CD4-positive, alpha-beta T cell treated with Interleukin-4 for 1 hour (primary cell): ENCODE measurements at regions not wholly inside any gene's neighbourhood (a gene's known extent, or its start where the extent isn't known, plus 50 kb on each side); places are given as distances from the start of the nearest gene placed in this dataset.

Experiments
- DNase-seq, 2 donors: peaks; one replicate each; pipeline ENCODE4 v3.0.0-alpha.2; 2020 to 2022

- no peak for DNase-seq
Observed at GRCh38 chr20:11101696-11102095, 427.9 kb upstream of the JAG1 start.

GRCh38 chr20:11103866-11104265, 430.1 kb upstream of the JAG1 start:
- DNase-seq, result no peak

GRCh38 chr20:11108102-11108810, 434.5 kb upstream of the JAG1 start:
- DNase-seq, result no peak

- no peak for DNase-seq
Observed at GRCh38 chr20:11110535-11110934, 436.7 kb upstream of the JAG1 start.

GRCh38 chr20:11111191-11111590, 437.4 kb upstream of the JAG1 start:
- no peak for DNase-seq

GRCh38 chr20:11112832-11113231, 439.0 kb upstream of the JAG1 start:
- no peak for DNase-seq

- no peak for DNase-seq
Observed at GRCh38 chr20:11114382-11114781, 440.6 kb upstream of the JAG1 start.

GRCh38 chr20:11117808-11118528, 444.2 kb upstream of the JAG1 start:
- DNase-seq, result no peak

- no peak for DNase-seq
Observed at GRCh38 chr20:11118802-11119380, 445.1 kb upstream of the JAG1 start.

- DNase-seq, result no peak
Observed at GRCh38 chr20:11119573-11119972, 445.8 kb upstream of the JAG1 start.

- no peak for DNase-seq
Observed at GRCh38 chr20:11120431-11120830, 446.6 kb upstream of the JAG1 start.

- no peak for DNase-seq
Observed at GRCh38 chr20:11124849-11125505, 451.2 kb upstream of the JAG1 start.

- no peak for DNase-seq
Observed at GRCh38 chr20:11128220-11128718, 454.5 kb upstream of the JAG1 start.

- DNase-seq, result no peak
Observed at GRCh38 chr20:11128721-11129120, 454.9 kb upstream of the JAG1 start.

GRCh38 chr20:11130554-11131166, 456.9 kb upstream of the JAG1 start:
- no peak for DNase-seq

GRCh38 chr20:11132819-11133415, 459.1 kb upstream of the JAG1 start:
- no peak for DNase-seq

- DNase-seq, result no peak
Observed at GRCh38 chr20:11136691-11137090, 462.9 kb upstream of the JAG1 start.

- DNase-seq, result no peak
Observed at GRCh38 chr20:11137688-11138087, 463.9 kb upstream of the JAG1 start.

- no peak for DNase-seq
Observed at GRCh38 chr20:11140359-11140758, 466.6 kb upstream of the JAG1 start.

GRCh38 chr20:11143481-11143880, 469.7 kb upstream of the JAG1 start:
- no peak for DNase-seq

- no peak for DNase-seq
Observed at GRCh38 chr20:11144114-11144950, 470.5 kb upstream of the JAG1 start.

- no peak for DNase-seq
Observed at GRCh38 chr20:11145616-11146015, 471.8 kb upstream of the JAG1 start.
